Tibial nerve (tissue), 4 donors: ENCODE measurements at regions not wholly inside any gene's neighbourhood (a gene's known extent, or its start where the extent isn't known, plus 50 kb on each side); places are given as distances from the start of the nearest gene placed in this dataset.

Experiments
- DNase-seq, 2 donors: peaks; one replicate each; pipeline ENCODE4 v3.0.0-alpha.2; 2019; ENCODE audit warnings: low spot score in 2 of 2
- H3K27ac ChIP-seq, 4 donors: fragments of 200-600 bp; sonication (generic) in 3 of 4; one replicate each; pipeline ENCODE4 v1.5.1; 2017 to 2019; ENCODE audit warnings: mild to moderate bottlenecking in 1 of 4
- H3K27me3 ChIP-seq, 2 donors: fragments of 200-600 bp; sonication (generic) in 1 of 2; one replicate each; pipeline versions ENCODE4 v1.5.1 to v1.6.0; 2017 to 2019
- H3K36me3 ChIP-seq, 3 donors: fragments of 200-600 bp; sonication (generic); one replicate each; pipeline ENCODE4 v1.5.1; 2018 to 2019
- H3K4me1 ChIP-seq, 4 donors: fragments of 200-600 bp; sonication (generic) in 3 of 4; one replicate each; pipeline ENCODE4 v1.5.1; 2017 to 2019
- H3K4me3 ChIP-seq, 4 donors: fragments of 200-600 bp; sonication (generic) in 3 of 4; one replicate each; pipeline ENCODE4 v1.5.1; 2017 to 2019; ENCODE audit warnings: mild to moderate bottlenecking in 1 of 4, moderate library complexity in 1 of 4
- H3K9me3 ChIP-seq, 4 donors: fragments of 200-600 bp; sonication (generic) in 3 of 4; one replicate each; pipeline ENCODE4 v1.5.1; 2017 to 2019
- CTCF ChIP-seq, 5 experiments: fragments of 200-600 bp in 3 of 5; fragments of 450-650 bp in 2 of 5; sonication (generic) in 3 of 5; IDR thresholded peaks; one replicate each; pipeline ENCODE4 v1.5.1; 2016 to 2019; ENCODE audit warnings: antibody characterized with exemption in 5 of 5, mild to moderate bottlenecking in 3 of 5, moderate library complexity in 2 of 5
- EP300 ChIP-seq, 2 donors: sonication (generic); formaldehyde crosslinking; IDR thresholded peaks; one replicate each; pipeline ENCODE4 v1.6.1; 2017; ENCODE audit warnings: antibody characterized with exemption in 2 of 2, mild to moderate bottlenecking in 1 of 2
- POLR2A ChIP-seq, 2 donors: fragments of 450-650 bp; IDR thresholded peaks; one replicate each; pipeline ENCODE4 v1.6.1; 2017; ENCODE audit warnings: antibody characterized with exemption in 2 of 2, mild to moderate bottlenecking in 2 of 2, moderate library complexity in 2 of 2
- WGBS, 2 donors: methylation state at CpG; one replicate each; pipeline ENCODE4 v1.1.5; 2018; 5-methylcytosine and 5-hydroxymethylcytosine counted together

- WGBS, 2 donors, result 74 to 83% methylated on average over 4 of the region's 4 CpGs
- no peaks in the 10 kb centered on the region for H3K27me3 ChIP-seq
- H3K27ac ChIP-seq, result no peak overlapping the region
- no peak overlapping the region for H3K4me3 ChIP-seq
- TF ChIP-seq POLR2A (IDR thresholded peaks at IDR 0.05) (no peak), CTCF (IDR thresholded peaks at IDR 0.05) (no peak), EP300 (IDR thresholded peaks at IDR 0.05) (no peak)
- H3K9me3 ChIP-seq, result no peaks in the 10 kb centered on the region
- no peaks in the 10 kb centered on the region for H3K4me1 ChIP-seq
- DNase-seq, result no peak
- H3K36me3 ChIP-seq, result no peaks in the 10 kb centered on the region
These were observed 543.1 kb upstream of the NECTIN3 start for GRCh38 chr3:110528305-110529121.

GRCh38 chr3:110530902-110531301 lies 540.7 kb upstream of the NECTIN3 start:
- no peak overlapping the region for H3K27ac ChIP-seq
- no peaks in the 10 kb centered on the region for H3K27me3 ChIP-seq
- H3K9me3 ChIP-seq, result no peaks in the 10 kb centered on the region
- DNase-seq, result no peak
- TF ChIP-seq EP300 (IDR thresholded peaks at IDR 0.05) (no peak), POLR2A (IDR thresholded peaks at IDR 0.05) (no peak), CTCF (IDR thresholded peaks at IDR 0.05) (no peak)
- no peaks in the 10 kb centered on the region for H3K4me1 ChIP-seq
- 56 to 71% methylated on average over 2 of the region's 2 CpGs for WGBS, 2 donors
- H3K4me3 ChIP-seq, result no peak overlapping the region
- no peaks in the 10 kb centered on the region for H3K36me3 ChIP-seq

- Histone ChIP-seq H3K4me1 (no peaks in the 10 kb centered on the region), H3K4me3 (no peak overlapping the region), H3K36me3 (no peaks in the 10 kb centered on the region), H3K27me3 (no peaks in the 10 kb centered on the region), H3K27ac (no peak overlapping the region), H3K9me3 (no peaks in the 10 kb centered on the region)
- no peak for DNase-seq
- TF ChIP-seq CTCF (IDR thresholded peaks at IDR 0.05) (no peak), POLR2A (IDR thresholded peaks at IDR 0.05) (no peak), EP300 (IDR thresholded peaks at IDR 0.05) (no peak)
These were observed 538.5 kb upstream of the NECTIN3 start for GRCh38 chr3:110533089-110533488.

GRCh38 chr3:110542552-110543150 lies 529.0 kb upstream of the NECTIN3 start:
- DNase-seq, result no peak
- no peaks in the 10 kb centered on the region for H3K9me3 ChIP-seq
- H3K27ac ChIP-seq, result no peak overlapping the region
- no peak for TF ChIP-seq POLR2A (IDR thresholded peaks at IDR 0.05)
- no peak for TF ChIP-seq EP300 (IDR thresholded peaks at IDR 0.05)
- no peak for TF ChIP-seq CTCF (IDR thresholded peaks at IDR 0.05)
- H3K4me3 ChIP-seq, result no peak overlapping the region
- WGBS, 2 donors, result 39 to 41% methylated on average over 3 of the region's 3 CpGs
- H3K27me3 ChIP-seq, result no peaks in the 10 kb centered on the region
- no peaks in the 10 kb centered on the region for H3K4me1 ChIP-seq
- H3K36me3 ChIP-seq, result no peaks in the 10 kb centered on the region

- Histone ChIP-seq H3K27me3 (no peaks in the 10 kb centered on the region), H3K36me3 (no peaks in the 10 kb centered on the region), H3K9me3 (no peaks in the 10 kb centered on the region), H3K4me1 (no peaks in the 10 kb centered on the region), H3K27ac (no peak overlapping the region), H3K4me3 (no peak overlapping the region)
- WGBS, 2 donors, result 90 to 93% methylated on average over 1 of the region's 1 CpG
- DNase-seq, result no peak
- TF ChIP-seq CTCF (IDR thresholded peaks at IDR 0.05), result no peak
- TF ChIP-seq EP300 (IDR thresholded peaks at IDR 0.05), result no peak
- no peak for TF ChIP-seq POLR2A (IDR thresholded peaks at IDR 0.05)
These were observed 526.9 kb upstream of the NECTIN3 start for GRCh38 chr3:110544730-110545129.
